Panc1 (cell line): ENCODE measurements at regions not wholly inside any gene's neighbourhood (a gene's known extent, or its start where the extent isn't known, plus 50 kb on each side); places are given as distances from the start of the nearest gene placed in this dataset.

ENCODE experiments used
- POLR2AphosphoS5 ChIP-seq: IDR thresholded peaks from 2 replicates; pipeline ENCODE4 v1.6.1; 2012; ENCODE audit warnings: mild to moderate bottlenecking, low read depth, low read length, moderate library complexity
- SIN3A ChIP-seq: IDR thresholded peaks from 2 replicates; pipeline ENCODE4 v1.6.1; 2012; ENCODE audit warnings: low read depth, mild to moderate bottlenecking, low read length, moderate library complexity, borderline replicate concordance; ENCODE audit not compliant: insufficient read depth
- TCF7L2 ChIP-seq: IDR thresholded peaks from 2 replicates; pipeline ENCODE4 v1.6.1; 2011; ENCODE audit warnings: mild to moderate bottlenecking, low read depth, low read length, inconsistent platforms
- TF ChIP-seq, protein P1 (sequence below): fragments of 450-650 bp; IDR thresholded peaks from 2 replicates; pipeline ENCODE4 v1.5.1; 2017; ENCODE audit warnings: mild to moderate bottlenecking
- TF ChIP-seq, protein P2 (sequence below), 2 experiments: IDR thresholded peaks; 2 replicates each; pipeline ENCODE4 v1.6.1; 2011 to 2012; ENCODE audit warnings: low read depth in 2 of 2, control low read depth in 1 of 2, low read length in 1 of 2, mild to moderate bottlenecking in 1 of 2, moderate library complexity in 1 of 2; ENCODE audit not compliant: insufficient read depth in 1 of 2

DNA sequence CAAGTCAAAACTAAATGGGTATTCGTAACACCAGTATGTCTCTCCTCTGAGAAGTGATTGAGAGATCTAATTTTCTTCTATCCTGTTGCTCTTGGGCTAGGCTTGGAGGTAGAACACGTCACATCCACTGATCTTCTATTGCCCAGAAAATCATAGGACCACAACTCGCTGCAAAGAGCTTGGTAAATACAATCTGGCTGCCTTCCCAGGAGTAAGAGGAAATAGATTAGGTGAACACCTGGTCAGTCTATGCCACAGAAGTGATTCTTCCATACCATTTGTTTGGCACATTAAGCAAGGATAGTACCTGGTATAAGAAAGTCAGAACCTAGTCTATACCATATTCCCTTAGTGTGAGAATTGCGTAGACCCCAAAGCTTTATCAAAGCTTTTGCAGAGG is 129.3 kb upstream of the PHYHIPL start:
- TF ChIP-seq, protein P1, sequence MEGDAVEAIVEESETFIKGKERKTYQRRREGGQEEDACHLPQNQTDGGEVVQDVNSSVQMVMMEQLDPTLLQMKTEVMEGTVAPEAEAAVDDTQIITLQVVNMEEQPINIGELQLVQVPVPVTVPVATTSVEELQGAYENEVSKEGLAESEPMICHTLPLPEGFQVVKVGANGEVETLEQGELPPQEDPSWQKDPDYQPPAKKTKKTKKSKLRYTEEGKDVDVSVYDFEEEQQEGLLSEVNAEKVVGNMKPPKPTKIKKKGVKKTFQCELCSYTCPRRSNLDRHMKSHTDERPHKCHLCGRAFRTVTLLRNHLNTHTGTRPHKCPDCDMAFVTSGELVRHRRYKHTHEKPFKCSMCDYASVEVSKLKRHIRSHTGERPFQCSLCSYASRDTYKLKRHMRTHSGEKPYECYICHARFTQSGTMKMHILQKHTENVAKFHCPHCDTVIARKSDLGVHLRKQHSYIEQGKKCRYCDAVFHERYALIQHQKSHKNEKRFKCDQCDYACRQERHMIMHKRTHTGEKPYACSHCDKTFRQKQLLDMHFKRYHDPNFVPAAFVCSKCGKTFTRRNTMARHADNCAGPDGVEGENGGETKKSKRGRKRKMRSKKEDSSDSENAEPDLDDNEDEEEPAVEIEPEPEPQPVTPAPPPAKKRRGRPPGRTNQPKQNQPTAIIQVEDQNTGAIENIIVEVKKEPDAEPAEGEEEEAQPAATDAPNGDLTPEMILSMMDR, result no peak
- no peak for TF ChIP-seq POLR2AphosphoS5
- no peak for TF ChIP-seq TCF7L2
- no peak for TF ChIP-seq SIN3A
- TF ChIP-seq, protein P2, sequence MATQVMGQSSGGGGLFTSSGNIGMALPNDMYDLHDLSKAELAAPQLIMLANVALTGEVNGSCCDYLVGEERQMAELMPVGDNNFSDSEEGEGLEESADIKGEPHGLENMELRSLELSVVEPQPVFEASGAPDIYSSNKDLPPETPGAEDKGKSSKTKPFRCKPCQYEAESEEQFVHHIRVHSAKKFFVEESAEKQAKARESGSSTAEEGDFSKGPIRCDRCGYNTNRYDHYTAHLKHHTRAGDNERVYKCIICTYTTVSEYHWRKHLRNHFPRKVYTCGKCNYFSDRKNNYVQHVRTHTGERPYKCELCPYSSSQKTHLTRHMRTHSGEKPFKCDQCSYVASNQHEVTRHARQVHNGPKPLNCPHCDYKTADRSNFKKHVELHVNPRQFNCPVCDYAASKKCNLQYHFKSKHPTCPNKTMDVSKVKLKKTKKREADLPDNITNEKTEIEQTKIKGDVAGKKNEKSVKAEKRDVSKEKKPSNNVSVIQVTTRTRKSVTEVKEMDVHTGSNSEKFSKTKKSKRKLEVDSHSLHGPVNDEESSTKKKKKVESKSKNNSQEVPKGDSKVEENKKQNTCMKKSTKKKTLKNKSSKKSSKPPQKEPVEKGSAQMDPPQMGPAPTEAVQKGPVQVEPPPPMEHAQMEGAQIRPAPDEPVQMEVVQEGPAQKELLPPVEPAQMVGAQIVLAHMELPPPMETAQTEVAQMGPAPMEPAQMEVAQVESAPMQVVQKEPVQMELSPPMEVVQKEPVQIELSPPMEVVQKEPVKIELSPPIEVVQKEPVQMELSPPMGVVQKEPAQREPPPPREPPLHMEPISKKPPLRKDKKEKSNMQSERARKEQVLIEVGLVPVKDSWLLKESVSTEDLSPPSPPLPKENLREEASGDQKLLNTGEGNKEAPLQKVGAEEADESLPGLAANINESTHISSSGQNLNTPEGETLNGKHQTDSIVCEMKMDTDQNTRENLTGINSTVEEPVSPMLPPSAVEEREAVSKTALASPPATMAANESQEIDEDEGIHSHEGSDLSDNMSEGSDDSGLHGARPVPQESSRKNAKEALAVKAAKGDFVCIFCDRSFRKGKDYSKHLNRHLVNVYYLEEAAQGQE (IDR thresholded peaks at IDR 0.05; ENCODE audit: insufficient read depth in 1 of 2, low read depth in 2 of 2, low read length in 1 of 2), result no peak
